CD4-positive, alpha-beta T cell (primary cell): ENCODE measurements at regions not wholly inside any gene's neighbourhood (a gene's known extent, or its start where the extent isn't known, plus 50 kb on each side); places are given as distances from the start of the nearest gene placed in this dataset.

Source experiments
- ATAC-seq: fragments of 200-7000 bp; cut with Tn5 transposase; one replicate; pipeline ENCODE4 v1.10.0; 2022; ENCODE audit warnings: mild to moderate bottlenecking; ENCODE audit not compliant: poor library complexity
- CTCF ChIA-PET: fragments of 350-600 bp; sonication (Branson Sonifier 250); formaldehyde crosslinking; loops from one replicate; lab custom pipeline; 2021; ENCODE audit warnings: antibody characterized with exemption, inconsistent platforms; lab: Charles Lee
- POLR2A ChIA-PET: fragments of 350-600 bp; sonication (Branson Sonifier 250); formaldehyde crosslinking; loops from one replicate; lab custom pipeline; 2021; ENCODE audit warnings: antibody characterized with exemption, inconsistent platforms; lab: Charles Lee
- DNase-seq, 14 experiments: peaks; one replicate each; pipeline ENCODE4 v3.0.0-alpha.2; 2013 to 2020; ENCODE audit warnings: mixed read lengths in 2 of 14
- H3K27ac ChIP-seq, 2 donors: one replicate each; pipeline versions ENCODE4 v1.5.1 to v1.7.0; 2013; ENCODE audit warnings: low read length in 2 of 2, low read depth in 1 of 2, mild to moderate bottlenecking in 1 of 2
- H3K27me3 ChIP-seq, 2 experiments: 1 replicate in 1 of 2; 2 replicates in 1 of 2; pipeline versions ENCODE4 v1.6.1 to v1.7.0; 2013; ENCODE audit warnings: low read length in 2 of 2, control low read depth in 1 of 2, mild to moderate bottlenecking in 1 of 2, moderate library complexity in 1 of 2; ENCODE audit not compliant: insufficient read depth in 2 of 2, control insufficient read depth in 1 of 2
- H3K36me3 ChIP-seq: one replicate; pipeline ENCODE4 v1.6.1; 2013; ENCODE audit warnings: low read length, control low read depth; ENCODE audit not compliant: insufficient read depth
- H3K4me1 ChIP-seq: one replicate; pipeline ENCODE4 v1.6.1; 2013; ENCODE audit warnings: low read length, control low read depth; ENCODE audit not compliant: insufficient read depth
- H3K4me3 ChIP-seq: one replicate; pipeline ENCODE4 v1.5.1; 2013; ENCODE audit warnings: mild to moderate bottlenecking, low read length, moderate library complexity
- H3K9me3 ChIP-seq, 2 experiments: 1 replicate in 1 of 2; 2 replicates in 1 of 2; pipeline versions ENCODE4 v1.6.1 to v1.7.0; 2013; ENCODE audit warnings: low read length in 2 of 2, mild to moderate bottlenecking in 2 of 2, control low read depth in 1 of 2, moderate library complexity in 1 of 2; ENCODE audit not compliant: control insufficient read depth in 1 of 2, insufficient read depth in 1 of 2
- H3K27ac Mint-ChIP-seq: one replicate; pipeline ENCODE4 v1.8.0; 2020; ENCODE audit warnings: mixed read lengths
- H3K27me3 Mint-ChIP-seq: one replicate; pipeline ENCODE4 v1.8.0; 2021; ENCODE audit warnings: mixed read lengths
- H3K36me3 Mint-ChIP-seq: one replicate; pipeline ENCODE4 v1.8.0; 2021; ENCODE audit warnings: low read depth, mixed read lengths
- H3K4me1 Mint-ChIP-seq: one replicate; pipeline ENCODE4 v1.8.0; 2021; ENCODE audit warnings: low read depth, mixed read lengths
- H3K4me3 Mint-ChIP-seq: one replicate; pipeline ENCODE4 v1.8.0; 2020; ENCODE audit warnings: mild to moderate bottlenecking, mixed read lengths
- H3K9me3 Mint-ChIP-seq: one replicate; pipeline ENCODE4 v1.8.0; 2020; ENCODE audit warnings: mixed read lengths
- intact Hi-C, 2 experiments: fragments of 100-400 bp; cut with DNase I in 1 of 2; cut with micrococcal nuclease in 1 of 2; formaldehyde crosslinking; loops; one replicate each; pipeline versions ENCODE4 v1.15.1 to v1.9.0; 2023 to 2025; cut with DNase I, micrococcal nuclease
- TF ChIP-seq, protein P1 (sequence below): fragments of 200-600 bp; IDR thresholded peaks from one replicate; pipeline ENCODE4 v1.8.0; 2022; ENCODE audit warnings: antibody characterized with exemption, mild to moderate bottlenecking

DNA sequence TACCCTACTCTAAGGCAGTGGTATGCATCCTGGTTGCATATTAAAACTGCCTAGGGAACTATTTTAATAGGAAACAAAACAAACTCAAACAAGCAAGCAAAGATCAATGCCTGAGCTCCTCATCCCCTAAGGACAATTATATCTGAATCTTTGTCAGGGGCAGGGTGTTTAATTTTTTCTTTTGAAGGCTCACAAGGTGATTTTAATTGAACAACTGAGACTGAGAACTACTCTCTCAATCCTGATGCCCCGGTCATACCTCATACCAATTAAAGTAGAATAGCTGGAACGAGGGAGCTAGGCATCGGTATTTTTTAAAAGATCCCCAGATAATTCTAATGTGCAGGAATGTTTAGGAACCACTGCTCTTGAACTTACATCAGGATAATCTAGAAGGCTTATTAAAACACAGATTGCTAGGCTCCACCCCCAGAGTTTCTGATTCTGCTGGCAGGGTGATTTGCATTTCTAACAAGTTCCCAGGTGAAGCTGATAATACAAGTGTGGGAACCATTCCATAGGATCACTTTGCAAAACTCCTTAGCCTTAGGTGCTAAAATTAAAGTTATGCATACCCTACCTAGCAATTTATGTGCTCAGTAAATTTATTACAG is 416.5 kb downstream of the GUCY1A2 start:
- POLR2A ChIA-PET: no interaction called here
- TF ChIP-seq, protein P1, sequence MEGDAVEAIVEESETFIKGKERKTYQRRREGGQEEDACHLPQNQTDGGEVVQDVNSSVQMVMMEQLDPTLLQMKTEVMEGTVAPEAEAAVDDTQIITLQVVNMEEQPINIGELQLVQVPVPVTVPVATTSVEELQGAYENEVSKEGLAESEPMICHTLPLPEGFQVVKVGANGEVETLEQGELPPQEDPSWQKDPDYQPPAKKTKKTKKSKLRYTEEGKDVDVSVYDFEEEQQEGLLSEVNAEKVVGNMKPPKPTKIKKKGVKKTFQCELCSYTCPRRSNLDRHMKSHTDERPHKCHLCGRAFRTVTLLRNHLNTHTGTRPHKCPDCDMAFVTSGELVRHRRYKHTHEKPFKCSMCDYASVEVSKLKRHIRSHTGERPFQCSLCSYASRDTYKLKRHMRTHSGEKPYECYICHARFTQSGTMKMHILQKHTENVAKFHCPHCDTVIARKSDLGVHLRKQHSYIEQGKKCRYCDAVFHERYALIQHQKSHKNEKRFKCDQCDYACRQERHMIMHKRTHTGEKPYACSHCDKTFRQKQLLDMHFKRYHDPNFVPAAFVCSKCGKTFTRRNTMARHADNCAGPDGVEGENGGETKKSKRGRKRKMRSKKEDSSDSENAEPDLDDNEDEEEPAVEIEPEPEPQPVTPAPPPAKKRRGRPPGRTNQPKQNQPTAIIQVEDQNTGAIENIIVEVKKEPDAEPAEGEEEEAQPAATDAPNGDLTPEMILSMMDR: no peak
- ATAC-seq (no peak), DNase-seq (no peak)
- no peak overlapping the region for H3K27ac Mint-ChIP-seq
- CTCF ChIA-PET: no interaction called here
- intact Hi-C loops: no loop called here
- H3K4me3 ChIP-seq: no peak overlapping the region
- H3K4me1 ChIP-seq: no peaks in the 10 kb centered on the region
- no peaks in the 10 kb centered on the region for H3K36me3 ChIP-seq
- no peak overlapping the region for H3K4me3 Mint-ChIP-seq
- H3K27ac ChIP-seq: no peak overlapping the region
- no peaks in the 10 kb centered on the region for H3K36me3 Mint-ChIP-seq
- H3K9me3 Mint-ChIP-seq: peaks cover 2% of the 10 kb centered on the region
- no peaks in the 10 kb centered on the region for H3K27me3 ChIP-seq
- H3K9me3 ChIP-seq: no peaks in the 10 kb centered on the region
- H3K27me3 Mint-ChIP-seq: no peaks in the 10 kb centered on the region
- no peaks in the 10 kb centered on the region for H3K4me1 Mint-ChIP-seq

DNA sequence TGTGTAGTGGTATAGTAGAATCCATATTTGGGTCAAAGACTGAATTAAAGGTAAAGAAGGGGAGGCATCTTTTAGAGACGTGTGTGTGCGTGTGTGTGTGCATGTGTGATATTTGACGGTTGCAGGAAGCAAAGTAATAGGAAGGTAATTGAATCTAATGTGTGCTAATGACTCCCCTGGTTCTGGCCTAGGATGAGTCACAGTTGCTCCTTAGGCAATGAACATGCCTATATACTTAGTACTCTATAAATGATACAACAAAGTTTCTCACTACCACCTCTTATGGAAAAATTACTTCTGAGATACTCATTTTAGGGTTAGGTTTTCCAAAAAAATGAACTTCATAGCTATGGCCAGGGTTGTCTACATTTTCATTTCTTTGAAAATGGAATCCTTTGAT is 409.6 kb downstream of the GUCY1A2 start:
- H3K27ac ChIP-seq: no peak overlapping the region
- H3K27me3 Mint-ChIP-seq: no peaks in the 10 kb centered on the region
- H3K4me1 Mint-ChIP-seq: no peaks in the 10 kb centered on the region
- peaks cover 3% of the 10 kb centered on the region for H3K9me3 Mint-ChIP-seq
- no peak overlapping the region for H3K4me3 ChIP-seq
- no peak for DNase-seq
- H3K27ac Mint-ChIP-seq: no peak overlapping the region
- POLR2A ChIA-PET: no interaction called here
- no peak overlapping the region for H3K4me3 Mint-ChIP-seq
- CTCF ChIA-PET: no interaction called here
- H3K36me3 Mint-ChIP-seq: no peaks in the 10 kb centered on the region
- no peaks in the 10 kb centered on the region for H3K36me3 ChIP-seq
- TF ChIP-seq, protein P1: no peak
- H3K27me3 ChIP-seq: no peaks in the 10 kb centered on the region
- no peak for ATAC-seq
- intact Hi-C loops: no loop called here
- H3K4me1 ChIP-seq: no peaks in the 10 kb centered on the region
- H3K9me3 ChIP-seq: no peaks in the 10 kb centered on the region

DNA sequence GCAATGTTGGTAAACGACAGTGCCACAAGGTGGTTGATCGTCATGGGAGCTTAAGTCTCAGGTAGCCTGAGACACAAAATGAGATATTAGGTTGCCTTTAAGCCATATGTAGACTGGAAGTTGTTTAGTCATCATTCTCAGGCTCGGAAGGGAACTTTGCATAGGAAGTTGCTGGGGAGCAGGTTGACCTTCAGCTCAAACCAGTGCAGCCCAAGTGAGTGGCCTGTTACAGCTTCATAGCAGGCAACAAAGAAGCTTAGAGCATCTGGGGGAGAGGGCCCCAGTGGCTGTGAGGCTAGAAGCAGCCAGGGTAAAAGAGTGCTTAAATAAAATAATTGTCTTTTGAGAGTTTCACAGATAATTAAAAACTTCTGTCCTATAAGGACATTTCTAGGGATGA is 404.0 kb downstream of the GUCY1A2 start:
- H3K4me1 Mint-ChIP-seq: no peaks in the 10 kb centered on the region
- CTCF ChIA-PET: no interaction called here

More for the DNA sequence above, 404.0 kb downstream of the GUCY1A2 start:
- no peak for ATAC-seq
- no peak for DNase-seq
- Histone ChIP-seq H3K36me3 (no peaks in the 10 kb centered on the region), H3K27me3 (no peaks in the 10 kb centered on the region), H3K9me3 (no peaks in the 10 kb centered on the region), H3K27ac (no peak overlapping the region), H3K4me1 (no peaks in the 10 kb centered on the region), H3K4me3 (no peak overlapping the region)
- POLR2A ChIA-PET: no interaction called here
- Mint-ChIP-seq H3K4me3 (no peak overlapping the region), H3K9me3 (peaks cover 3% of the 10 kb centered on the region), H3K27me3 (no peaks in the 10 kb centered on the region), H3K27ac (no peak overlapping the region), H3K36me3 (no peaks in the 10 kb centered on the region)
- intact Hi-C loops: no loop called here
- TF ChIP-seq, protein P1: no peak
